Uterus (tissue), 3 donors: ENCODE measurements at regions not wholly inside any gene's neighbourhood (a gene's known extent, or its start where the extent isn't known, plus 50 kb on each side); places are given as distances from the start of the nearest gene placed in this dataset.
A peak's percentile ranks its signal among the peaks of the same experiment; 100 is the strongest.
"Not testable (repeated sequence)": the region's sequence is repeated elsewhere in the genome, so short reads cannot be mapped to it uniquely, and the experiment has no call there.

Source experiments
- DNase-seq, 2 donors: peaks; one replicate each; pipeline ENCODE4 v3.0.0-alpha.2; 2019 to 2020
- H3K27ac ChIP-seq, 2 donors: fragments of 200-600 bp; sonication (generic); 1 replicate in 1 of 2; 2 replicates in 1 of 2; pipeline ENCODE4 v1.5.1; 2016 to 2018
- H3K27me3 ChIP-seq, 2 donors: fragments of 200-600 bp; sonication (generic); one replicate each; pipeline ENCODE4 v1.5.1; 2018 to 2019; ENCODE audit warnings: control low read depth in 1 of 2
- H3K36me3 ChIP-seq, 2 donors: fragments of 200-600 bp; sonication (generic); one replicate each; pipeline ENCODE4 v1.5.1; 2019; ENCODE audit warnings: control low read depth in 1 of 2
- H3K4me1 ChIP-seq, 2 donors: fragments of 200-600 bp; sonication (generic); one replicate each; pipeline ENCODE4 v1.5.1; 2018 to 2019; ENCODE audit warnings: control low read depth in 1 of 2
- H3K4me3 ChIP-seq, 2 donors: fragments of 200-600 bp; sonication (generic); 1 replicate in 1 of 2; 2 replicates in 1 of 2; pipeline ENCODE4 v1.5.1; 2018 to 2019; ENCODE audit warnings: mild to moderate bottlenecking in 1 of 2
- H3K9me3 ChIP-seq, 2 donors: fragments of 200-600 bp; sonication (generic); one replicate each; pipeline ENCODE4 v1.5.1; 2019; ENCODE audit warnings: control low read depth in 1 of 2
- CTCF ChIP-seq, 4 experiments: fragments of 200-600 bp in 2 of 4; fragments of 450-650 bp in 2 of 4; sonication (generic) in 2 of 4; IDR thresholded peaks; one replicate each; pipeline ENCODE4 v1.5.1; 2016 to 2019; ENCODE audit warnings: antibody characterized with exemption in 4 of 4, mild to moderate bottlenecking in 2 of 4, moderate library complexity in 1 of 4
- POLR2A ChIP-seq, 2 donors: fragments of 450-650 bp; IDR thresholded peaks; one replicate each; pipeline ENCODE4 v1.6.1; 2016; ENCODE audit warnings: antibody characterized with exemption in 2 of 2, mild to moderate bottlenecking in 1 of 2, moderate library complexity in 1 of 2
- intact Hi-C: fragments of 100-400 bp; cut with DNase I; formaldehyde crosslinking; loops from one replicate; pipeline ENCODE4 v1.15.1; 2023; ENCODE audit warnings: low total_unique reads
- donor health status: DM: yes; HTN: yes; CAD: no.

- no peaks in the 10 kb centered on the region for H3K4me1 ChIP-seq
- H3K4me3 ChIP-seq: no peak overlapping the region
- intact Hi-C loops: no loop called here
- DNase-seq: peak in 1 of 2 donors; percentile 21
- H3K27me3 ChIP-seq: no peaks in the 10 kb centered on the region
- H3K36me3 ChIP-seq: no peaks in the 10 kb centered on the region
- TF ChIP-seq CTCF (IDR thresholded peaks at IDR 0.05) (no peak), POLR2A (IDR thresholded peaks at IDR 0.05) (no peak)
- H3K9me3 ChIP-seq: no peaks in the 10 kb centered on the region
- no peak overlapping the region for H3K27ac ChIP-seq
Measured at GRCh38 chr3:75342425-75342824, 321.7 kb upstream of the FRG2C start.

- H3K4me3 ChIP-seq, H3K36me3 ChIP-seq, H3K27me3 ChIP-seq: not testable (repeated sequence)
Measured at GRCh38 chr3:75350536-75350935, 313.6 kb upstream of the FRG2C start.

GRCh38 chr3:75362086-75362784, 301.9 kb upstream of the FRG2C start:
- H3K36me3 ChIP-seq, intact Hi-C loops, H3K4me1 ChIP-seq, H3K9me3 ChIP-seq, H3K27me3 ChIP-seq, DNase-seq, H3K27ac ChIP-seq, H3K4me3 ChIP-seq: not testable (repeated sequence)

More at GRCh38 chr3:75350536-75350935, 313.6 kb upstream of the FRG2C start:
- H3K9me3 ChIP-seq, H3K27ac ChIP-seq, intact Hi-C loops, H3K4me1 ChIP-seq, DNase-seq: not testable (repeated sequence)

GRCh38 chr3:75372964-75373363, 291.2 kb upstream of the FRG2C start:
- H3K4me1 ChIP-seq, H3K4me3 ChIP-seq, intact Hi-C loops, H3K9me3 ChIP-seq, H3K27ac ChIP-seq, H3K36me3 ChIP-seq, H3K27me3 ChIP-seq, DNase-seq: not testable (repeated sequence)

GRCh38 chr3:75379840-75380239, 284.3 kb upstream of the FRG2C start:
- H3K27ac ChIP-seq, H3K27me3 ChIP-seq, H3K9me3 ChIP-seq, H3K4me3 ChIP-seq, DNase-seq, H3K36me3 ChIP-seq, intact Hi-C loops, H3K4me1 ChIP-seq: not testable (repeated sequence)

GRCh38 chr3:75380276-75380771, 283.8 kb upstream of the FRG2C start:
- intact Hi-C loops: no loop called here
- no peaks in the 10 kb centered on the region for H3K9me3 ChIP-seq
- no peak for DNase-seq

GRCh38 chr3:75384016-75384415, 280.1 kb upstream of the FRG2C start:
- DNase-seq, H3K9me3 ChIP-seq, H3K27me3 ChIP-seq, H3K4me3 ChIP-seq, H3K27ac ChIP-seq, intact Hi-C loops, H3K4me1 ChIP-seq, H3K36me3 ChIP-seq: not testable (repeated sequence)

More at GRCh38 chr3:75380276-75380771, 283.8 kb upstream of the FRG2C start:
- H3K4me3 ChIP-seq: no peak overlapping the region
- no peaks in the 10 kb centered on the region for H3K4me1 ChIP-seq
- no peak overlapping the region for H3K27ac ChIP-seq
- no peaks in the 10 kb centered on the region for H3K36me3 ChIP-seq
- H3K27me3 ChIP-seq: no peaks in the 10 kb centered on the region
- TF ChIP-seq POLR2A (IDR thresholded peaks at IDR 0.05): no peak
- no peak for TF ChIP-seq CTCF (IDR thresholded peaks at IDR 0.05)

GRCh38 chr3:75388486-75389124, 275.5 kb upstream of the FRG2C start:
- H3K36me3 ChIP-seq, DNase-seq, H3K4me3 ChIP-seq, H3K27me3 ChIP-seq, intact Hi-C loops, H3K9me3 ChIP-seq, H3K27ac ChIP-seq, H3K4me1 ChIP-seq: not testable (repeated sequence)

GRCh38 chr3:75393288-75393694, 270.8 kb upstream of the FRG2C start:
- H3K36me3 ChIP-seq, H3K27ac ChIP-seq, H3K9me3 ChIP-seq, intact Hi-C loops, H3K27me3 ChIP-seq, H3K4me3 ChIP-seq, DNase-seq, H3K4me1 ChIP-seq: not testable (repeated sequence)

- H3K27me3 ChIP-seq, H3K9me3 ChIP-seq, H3K4me3 ChIP-seq, DNase-seq, H3K36me3 ChIP-seq, intact Hi-C loops, H3K4me1 ChIP-seq, H3K27ac ChIP-seq: not testable (repeated sequence)
Measured at GRCh38 chr3:75394102-75394501, 270.0 kb upstream of the FRG2C start.

GRCh38 chr3:75394562-75395360, 269.4 kb upstream of the FRG2C start:
- H3K4me1 ChIP-seq, H3K27me3 ChIP-seq, H3K4me3 ChIP-seq, H3K36me3 ChIP-seq, intact Hi-C loops, DNase-seq, H3K9me3 ChIP-seq, H3K27ac ChIP-seq: not testable (repeated sequence)
